DMS153 (cell line): ENCODE measurements at regions not wholly inside any gene's neighbourhood (a gene's known extent, or its start where the extent isn't known, plus 50 kb on each side); places are given as distances from the start of the nearest gene placed in this dataset.
"Not testable (repeated sequence)": the region's sequence is repeated elsewhere in the genome, so short reads cannot be mapped to it uniquely, and the experiment has no call there.

Experiments
- DNase-seq: peaks from one replicate; lab custom pipeline; 2025; lab: John Stamatoyannopoulos, UW

- no peak for DNase-seq
Observed at GRCh38 chr5:51559921-51560658, 176.8 kb downstream of the ISL1 start.

DNA sequence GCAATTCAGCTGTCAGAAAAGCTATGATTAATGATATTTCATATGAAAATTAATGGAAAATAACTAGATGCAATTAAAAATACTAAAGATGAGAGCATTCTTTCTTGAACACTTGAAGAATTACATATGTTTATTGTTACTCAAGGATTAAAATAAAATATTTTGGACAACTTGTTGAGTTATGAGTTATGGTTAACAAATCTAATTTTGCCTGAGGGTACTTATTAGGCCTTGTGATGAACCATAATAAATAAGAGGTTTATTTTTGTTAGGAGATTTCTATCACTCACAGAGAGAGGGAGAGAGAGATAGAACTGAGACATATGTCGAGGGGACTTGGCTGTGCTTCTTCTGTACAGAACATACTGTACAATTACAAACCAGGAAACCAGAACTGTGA, 183.7 kb downstream of the ISL1 start:
- no peak for DNase-seq

- no peak for DNase-seq
Observed at GRCh38 chr5:51567636-51568035, 184.4 kb downstream of the ISL1 start.

DNA sequence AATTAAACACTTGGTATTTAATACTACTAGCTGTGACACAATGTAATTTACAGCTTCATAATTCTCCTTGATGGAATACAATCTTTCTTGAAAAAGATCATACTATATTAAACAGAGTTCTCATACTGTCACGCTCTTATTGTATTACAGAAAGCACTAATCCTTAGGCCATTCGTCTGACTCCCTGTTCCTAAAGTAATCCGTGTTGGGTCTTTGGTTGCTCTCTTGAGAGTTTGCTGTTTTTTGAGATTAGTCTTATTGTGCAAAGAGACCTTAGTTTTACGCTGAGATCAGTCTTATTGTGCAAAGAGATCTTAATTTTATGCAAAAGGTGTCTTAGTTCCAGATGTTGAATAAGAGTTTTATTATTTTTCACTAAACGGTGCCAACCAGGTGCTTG, 190.6 kb downstream of the ISL1 start:
- no peak for DNase-seq

GRCh38 chr5:51582871-51583394, 199.7 kb downstream of the ISL1 start:
- DNase-seq, result no peak

GRCh38 chr5:51598026-51598425, 214.8 kb downstream of the ISL1 start:
- DNase-seq, result no peak

- DNase-seq, result no peak
Observed at GRCh38 chr5:51599587-51599986, 216.3 kb downstream of the ISL1 start.

GRCh38 chr5:51604324-51604723, 221.1 kb downstream of the ISL1 start:
- no peak for DNase-seq

GRCh38 chr5:51606921-51607320, 223.7 kb downstream of the ISL1 start:
- DNase-seq, result no peak

GRCh38 chr5:51618234-51618633, 235.0 kb downstream of the ISL1 start:
- DNase-seq, result no peak

GRCh38 chr5:51621156-51621555, 237.9 kb downstream of the ISL1 start:
- DNase-seq, result no peak

DNA sequence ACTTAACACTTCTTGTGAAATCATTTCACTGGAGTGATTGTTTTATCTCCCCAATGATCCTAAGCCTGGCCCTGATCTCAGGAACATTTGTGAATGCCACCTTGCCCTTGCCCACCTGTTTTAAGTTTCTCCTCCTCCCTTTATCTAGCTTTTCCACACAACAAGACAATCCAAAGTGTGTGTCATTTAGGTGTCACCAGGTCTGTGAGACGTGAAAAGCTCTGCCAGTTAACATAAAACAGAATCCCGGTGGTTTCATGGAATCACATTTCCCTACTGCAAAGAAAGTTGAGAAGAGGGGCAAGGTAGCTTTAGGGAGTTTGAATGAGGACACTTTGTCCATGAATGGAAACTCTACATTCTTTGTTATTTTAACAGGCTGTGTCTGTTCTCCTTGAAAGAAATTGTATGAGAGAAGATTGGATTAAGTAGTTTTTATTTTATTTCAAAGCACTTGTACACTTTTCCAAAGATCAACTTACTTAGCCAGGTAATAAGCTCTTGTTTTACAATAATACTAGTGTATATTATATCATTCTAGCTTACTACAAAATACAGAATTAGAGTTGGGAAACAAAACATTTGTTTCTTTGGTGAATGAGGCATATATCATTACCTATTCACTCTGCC, 239.0 kb downstream of the ISL1 start:
- DNase-seq, result no peak

DNA sequence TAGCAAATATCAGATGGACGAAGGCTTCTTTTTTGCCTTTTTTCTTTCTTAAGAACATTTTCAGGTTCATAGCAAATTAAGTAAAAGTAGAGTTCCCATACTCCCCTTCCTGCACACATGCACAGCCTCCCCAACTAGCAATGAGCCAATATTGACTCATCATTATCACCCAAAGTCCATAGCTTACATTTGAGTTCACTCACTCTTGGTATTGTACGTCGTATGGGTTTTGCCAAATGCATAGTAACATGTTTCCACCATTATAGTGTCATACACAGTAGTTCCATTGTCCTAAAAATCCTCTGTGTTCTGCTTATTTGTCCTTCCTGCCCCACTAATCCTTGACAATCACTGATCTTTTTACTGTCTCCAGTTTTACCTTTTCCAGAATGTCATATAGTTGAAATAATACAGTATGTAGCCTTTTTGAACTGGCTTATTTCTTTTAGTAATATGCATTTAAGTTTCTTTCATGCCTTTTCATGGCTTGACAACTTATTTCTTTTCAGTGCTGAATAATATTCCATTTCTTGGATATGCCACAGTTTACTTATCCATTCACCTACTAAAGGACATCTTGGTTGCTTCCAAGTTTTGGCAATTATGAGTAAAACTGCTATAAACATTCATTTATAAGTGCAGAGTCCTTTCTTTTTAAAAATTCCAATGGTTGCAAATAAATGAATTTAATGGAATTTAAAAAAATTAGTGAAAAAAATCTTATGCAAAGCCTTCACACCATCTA, 242.1 kb downstream of the ISL1 start:
- no peak for DNase-seq

DNA sequence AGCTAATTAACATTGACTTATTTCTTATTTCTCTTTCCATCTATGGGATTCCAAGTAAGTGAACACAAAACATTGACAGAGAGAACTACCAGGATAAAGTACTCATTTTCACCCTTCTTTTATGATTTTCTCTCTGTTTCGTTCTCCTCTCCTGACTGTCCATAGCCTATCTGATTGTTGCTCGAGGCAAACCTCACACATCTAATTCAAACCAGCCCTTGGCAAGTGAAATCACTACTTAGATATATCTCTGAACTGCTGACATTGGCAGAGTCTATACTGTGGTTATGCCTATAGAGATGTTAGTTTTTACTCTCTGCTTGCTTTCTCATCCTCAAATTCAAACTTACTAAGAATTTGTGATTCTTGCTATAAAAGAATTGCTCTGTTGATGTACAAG, 248.8 kb downstream of the ISL1 start:
- DNase-seq, result no peak

GRCh38 chr5:51632793-51633192, 249.5 kb downstream of the ISL1 start:
- no peak for DNase-seq

DNA sequence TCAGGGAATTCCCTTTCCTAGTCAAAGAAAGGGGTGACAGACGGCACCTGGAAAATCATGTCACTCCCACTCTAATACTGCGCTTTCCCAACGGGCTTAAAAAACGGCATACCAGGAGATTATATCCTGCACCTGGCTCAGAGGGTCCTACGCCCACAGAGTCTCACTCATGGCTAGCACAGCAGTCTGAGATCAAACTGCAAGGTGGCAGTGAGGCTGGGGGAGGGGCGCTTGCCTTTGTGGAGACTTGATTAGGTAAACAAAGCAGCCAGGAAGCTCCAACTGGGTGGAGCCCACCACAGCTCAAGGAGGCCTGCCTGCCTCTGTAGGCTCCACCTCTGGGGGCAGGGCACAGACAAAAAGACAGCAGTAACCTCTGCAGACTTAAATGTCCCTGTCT, 253.7 kb downstream of the ISL1 start:
- not testable (repeated sequence) for DNase-seq

GRCh38 chr5:51644976-51645375, 261.7 kb downstream of the ISL1 start:
- no peak for DNase-seq

- DNase-seq, result no peak
Observed at GRCh38 chr5:51646482-51646881, 263.2 kb downstream of the ISL1 start.

DNA sequence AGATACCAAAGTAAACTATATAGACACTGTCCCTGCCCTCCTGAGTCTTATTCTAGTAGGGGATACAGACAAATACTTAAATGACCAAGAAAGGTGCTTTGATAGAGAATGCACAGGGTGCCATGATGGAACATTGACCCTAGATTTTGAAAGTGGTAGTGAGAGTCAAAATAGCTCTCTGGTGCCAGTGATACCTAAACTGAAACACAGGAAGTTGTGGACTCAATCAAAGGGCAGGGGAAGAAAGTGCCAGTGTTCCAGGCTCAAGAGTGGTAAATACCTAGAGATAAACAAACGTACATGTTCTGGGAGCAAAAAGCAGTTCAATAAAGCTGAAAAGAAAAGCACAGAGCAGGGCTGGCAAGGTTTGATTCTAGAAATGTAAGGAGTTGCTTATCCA, 267.6 kb downstream of the ISL1 start:
- no peak for DNase-seq

GRCh38 chr5:51651476-51651875, 268.2 kb downstream of the ISL1 start:
- no peak for DNase-seq

DNA sequence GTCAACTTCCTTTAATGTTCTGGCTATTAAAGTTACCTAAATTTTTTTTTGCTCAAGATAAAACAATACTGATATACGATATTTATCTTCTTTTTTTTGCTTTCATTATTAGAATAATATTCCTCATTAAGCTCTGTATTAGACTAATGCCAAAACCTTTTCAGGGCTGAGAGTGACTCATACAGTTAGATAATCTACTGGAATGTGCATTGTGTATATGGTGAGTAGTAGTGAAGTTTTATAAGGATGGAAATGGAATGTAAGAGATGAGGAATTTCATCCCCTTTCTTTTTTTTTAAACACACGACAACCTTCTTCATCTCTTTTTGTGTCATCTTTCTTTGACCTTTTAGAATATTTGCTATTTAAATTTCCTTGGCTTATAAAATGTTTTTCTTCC, 268.6 kb downstream of the ISL1 start:
- DNase-seq, result no peak

DNA sequence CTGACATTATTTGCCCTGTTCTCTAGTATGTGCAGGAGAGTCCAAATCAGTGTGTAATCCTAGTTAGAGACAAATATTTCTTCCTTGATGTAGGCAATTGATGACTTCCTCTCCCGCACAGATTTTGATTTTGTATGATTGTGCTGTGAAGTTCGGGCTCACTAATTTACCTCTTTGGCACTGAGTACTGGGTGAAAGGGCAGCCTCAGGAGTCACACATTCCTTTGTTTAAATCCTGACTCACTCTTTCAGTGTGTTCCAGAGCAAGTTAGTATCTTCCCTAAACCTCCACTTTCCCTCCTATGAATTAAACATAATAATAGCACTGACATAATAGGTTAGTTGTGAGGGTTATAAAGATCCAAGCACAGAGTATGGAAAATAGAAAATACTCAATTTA, 269.7 kb downstream of the ISL1 start:
- DNase-seq, result no peak
